ENCODE measurements at regions not wholly inside any gene's neighbourhood (a gene's known extent, or its start where the extent isn't known, plus 50 kb on each side); places are given as distances from the start of the nearest gene placed in this dataset.

DNA sequence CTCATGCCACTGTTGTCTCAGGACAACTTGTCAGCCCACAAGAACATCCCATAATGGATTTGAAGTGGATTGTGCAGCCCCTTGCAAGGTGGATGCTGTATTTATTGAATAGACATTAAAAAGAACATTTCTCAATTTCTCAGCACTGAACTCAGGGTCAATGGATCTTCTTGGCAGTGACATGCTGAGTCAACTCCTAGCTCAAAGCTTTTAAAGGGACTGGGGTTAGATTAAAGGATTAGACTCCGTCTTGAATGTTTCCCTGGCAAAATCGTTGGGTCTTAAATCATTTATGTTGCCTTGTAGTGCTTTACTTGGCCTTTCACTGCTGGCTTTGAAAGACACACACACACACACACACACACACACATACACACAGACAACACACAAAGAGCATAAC is 221.6 kb upstream of the PBX1 start:
- CTCF ChIA-PET, result no interaction called here
- TF ChIP-seq ZNF384 (IDR thresholded peaks at IDR 0.05) (no peak), NFRKB (IDR thresholded peaks at IDR 0.05) (no peak), FOXA1 (IDR thresholded peaks at IDR 0.05) (no peak), SP1 (IDR thresholded peaks at IDR 0.05) (no peak), FOXK2 (IDR thresholded peaks at IDR 0.05) (no peak), CTBP1 (IDR thresholded peaks at IDR 0.05; ENCODE audit: borderline replicate concordance) (no peak), ELF4 (IDR thresholded peaks at IDR 0.05) (no peak)
- TF ChIP-seq, protein P1, sequence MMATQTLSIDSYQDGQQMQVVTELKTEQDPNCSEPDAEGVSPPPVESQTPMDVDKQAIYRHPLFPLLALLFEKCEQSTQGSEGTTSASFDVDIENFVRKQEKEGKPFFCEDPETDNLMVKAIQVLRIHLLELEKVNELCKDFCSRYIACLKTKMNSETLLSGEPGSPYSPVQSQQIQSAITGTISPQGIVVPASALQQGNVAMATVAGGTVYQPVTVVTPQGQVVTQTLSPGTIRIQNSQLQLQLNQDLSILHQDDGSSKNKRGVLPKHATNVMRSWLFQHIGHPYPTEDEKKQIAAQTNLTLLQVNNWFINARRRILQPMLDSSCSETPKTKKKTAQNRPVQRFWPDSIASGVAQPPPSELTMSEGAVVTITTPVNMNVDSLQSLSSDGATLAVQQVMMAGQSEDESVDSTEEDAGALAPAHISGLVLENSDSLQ (IDR thresholded peaks at IDR 0.05), result no peak
- POLR2A ChIA-PET, result no interaction called here
- no peak for DNase-seq (ENCODE audit: extremely low spot score)

DNA sequence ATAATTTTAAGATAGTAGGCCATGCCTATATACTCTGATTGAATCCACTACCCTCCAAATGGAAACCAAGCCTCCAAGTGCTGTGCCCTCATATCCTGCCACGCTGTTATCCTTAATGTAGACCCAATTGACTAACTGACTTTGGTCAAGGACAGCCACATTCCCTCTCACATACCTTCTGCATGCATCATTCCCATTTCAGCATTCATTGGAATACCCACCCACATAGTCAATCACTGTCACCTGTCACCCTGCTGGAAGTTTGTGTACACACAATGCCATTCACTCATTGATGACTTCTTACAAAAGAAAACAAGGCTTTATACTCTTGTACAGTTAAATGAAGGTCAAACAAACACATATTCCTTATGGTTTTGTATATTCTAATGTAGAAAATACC is 221.1 kb upstream of the PBX1 start:
- TF ChIP-seq FOXA1 (IDR thresholded peaks at IDR 0.05) (no peak), ARNT (IDR thresholded peaks at IDR 0.05) (no peak), L3MBTL2 (conservative IDR thresholded peaks at IDR 0.05) (no peak), SP1 (IDR thresholded peaks at IDR 0.05) (no peak)
- TF ChIP-seq, protein P1 (IDR thresholded peaks at IDR 0.05), result peak; percentile 75
- DNase-seq (ENCODE audit: extremely low spot score), result no peak
- ChIA-PET CTCF (no interaction called here), POLR2A (no interaction called here)

DNA sequence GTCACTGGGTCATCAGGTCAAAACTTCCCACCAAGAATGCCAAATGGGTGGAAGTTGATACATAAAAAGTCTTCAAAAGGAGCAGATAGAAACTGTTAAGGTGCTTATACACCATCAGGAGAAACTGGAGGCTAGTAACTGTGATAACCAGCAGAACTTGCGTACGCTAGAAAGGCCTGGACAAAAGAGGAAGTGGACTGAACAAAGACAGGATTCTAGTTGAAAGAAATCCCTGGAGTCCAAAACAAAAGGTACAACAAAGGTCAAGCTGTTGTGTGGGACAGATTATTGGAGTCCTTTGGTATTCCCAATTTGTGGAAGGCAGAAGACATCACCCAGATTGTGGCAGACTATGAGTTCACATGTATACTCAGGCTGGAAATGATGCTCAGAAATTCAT is 215.8 kb upstream of the PBX1 start:
- TF ChIP-seq ELF4 (IDR thresholded peaks at IDR 0.05) (no peak), CTBP1 (IDR thresholded peaks at IDR 0.05; ENCODE audit: borderline replicate concordance) (no peak), LEF1 (IDR thresholded peaks at IDR 0.05; ENCODE audit: borderline replicate concordance) (no peak), FOXM1 (IDR thresholded peaks at IDR 0.05; ENCODE audit: borderline replicate concordance) (no peak), L3MBTL2 (conservative IDR thresholded peaks at IDR 0.05) (no peak), TARDBP (IDR thresholded peaks at IDR 0.05) (no peak), BHLHE40 (IDR thresholded peaks at IDR 0.05; ENCODE audit: borderline replicate concordance) (no peak), HDGF (IDR thresholded peaks at IDR 0.05; ENCODE audit: borderline replicate concordance) (no peak), ZNF384 (IDR thresholded peaks at IDR 0.05) (no peak), SP1 (IDR thresholded peaks at IDR 0.05) (no peak), SUZ12 (IDR thresholded peaks at IDR 0.05) (no peak)
- TF ChIP-seq, protein P1 (IDR thresholded peaks at IDR 0.05), result no peak
- no peak for DNase-seq (ENCODE audit: extremely low spot score)
- ChIA-PET CTCF (no interaction called here), POLR2A (no interaction called here)

DNA sequence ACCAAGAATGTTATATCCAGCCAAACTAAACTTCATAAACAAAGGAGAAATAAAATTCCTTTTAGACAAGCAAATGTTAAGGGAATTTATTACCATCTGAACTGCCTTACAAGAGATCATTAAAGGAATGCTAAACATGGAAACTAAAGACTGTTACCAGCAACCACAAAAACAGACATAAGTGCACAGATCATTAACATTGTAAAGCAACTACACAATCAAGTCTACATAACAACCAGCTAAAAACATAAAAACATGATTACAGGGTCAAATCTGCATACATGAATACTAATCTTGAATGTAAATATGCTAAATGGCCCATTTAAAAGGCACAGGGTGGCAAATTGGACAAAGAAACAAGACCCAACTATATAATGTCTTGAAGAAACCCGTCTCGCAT is 211.0 kb upstream of the PBX1 start:
- DNase-seq (ENCODE audit: extremely low spot score), result no peak
- ChIA-PET POLR2A (no interaction called here), CTCF (no interaction called here)
- TF ChIP-seq BHLHE40 (IDR thresholded peaks at IDR 0.05; ENCODE audit: borderline replicate concordance) (no peak), CTBP1 (IDR thresholded peaks at IDR 0.05; ENCODE audit: borderline replicate concordance) (no peak), NFRKB (IDR thresholded peaks at IDR 0.05) (no peak), ELF4 (IDR thresholded peaks at IDR 0.05) (no peak)

DNA sequence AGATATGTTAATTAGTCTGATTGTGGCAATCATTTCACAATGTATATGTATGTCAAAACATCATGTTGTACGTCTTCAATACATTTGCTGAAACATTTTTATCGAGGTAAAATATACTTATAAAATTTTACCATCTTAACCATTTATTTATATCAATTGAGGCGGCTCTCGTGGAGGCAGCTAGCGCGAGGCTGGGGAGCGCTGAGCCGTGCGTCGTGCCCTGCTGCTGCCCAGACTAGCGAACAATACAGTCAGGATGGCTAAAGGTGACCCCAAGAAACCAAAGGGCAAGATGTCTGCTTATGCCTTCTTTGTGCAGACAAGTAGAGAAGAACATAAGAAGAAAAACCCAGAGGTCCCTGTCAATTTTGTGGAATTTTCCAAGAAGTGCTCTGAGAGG is 202.5 kb upstream of the PBX1 start:
- DNase-seq (ENCODE audit: extremely low spot score), result no peak
- ChIA-PET CTCF (no interaction called here), POLR2A (no interaction called here)
- no peak for TF ChIP-seq LEF1 (IDR thresholded peaks at IDR 0.05; ENCODE audit: borderline replicate concordance)
- TF ChIP-seq SUZ12 (IDR thresholded peaks at IDR 0.05), result no peak

DNA sequence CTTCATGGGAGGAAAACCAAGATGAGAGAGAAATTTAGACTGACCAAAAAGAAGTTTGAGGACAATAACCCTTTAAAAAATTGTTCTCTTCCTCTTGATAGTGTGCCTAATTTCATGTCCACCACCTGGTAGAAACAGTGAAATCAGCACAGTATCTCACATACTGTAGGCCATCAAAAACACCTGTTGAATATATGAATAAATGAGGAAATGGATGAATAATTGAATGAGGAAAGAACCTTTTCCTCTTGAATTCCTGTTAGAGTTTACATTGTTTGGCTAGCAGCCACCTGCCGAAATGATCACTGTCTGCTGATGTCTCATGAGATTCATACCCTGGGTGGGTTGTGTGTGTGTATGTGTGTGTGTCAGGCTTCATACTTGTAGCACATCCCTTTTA is 198.7 kb upstream of the PBX1 start:
- DNase-seq (ENCODE audit: extremely low spot score), result no peak
- ChIA-PET CTCF (no interaction called here), POLR2A (no interaction called here)
- TF ChIP-seq ZNF384 (IDR thresholded peaks at IDR 0.05) (no peak), SUZ12 (IDR thresholded peaks at IDR 0.05) (no peak), BHLHE40 (IDR thresholded peaks at IDR 0.05; ENCODE audit: borderline replicate concordance) (no peak)

DNA sequence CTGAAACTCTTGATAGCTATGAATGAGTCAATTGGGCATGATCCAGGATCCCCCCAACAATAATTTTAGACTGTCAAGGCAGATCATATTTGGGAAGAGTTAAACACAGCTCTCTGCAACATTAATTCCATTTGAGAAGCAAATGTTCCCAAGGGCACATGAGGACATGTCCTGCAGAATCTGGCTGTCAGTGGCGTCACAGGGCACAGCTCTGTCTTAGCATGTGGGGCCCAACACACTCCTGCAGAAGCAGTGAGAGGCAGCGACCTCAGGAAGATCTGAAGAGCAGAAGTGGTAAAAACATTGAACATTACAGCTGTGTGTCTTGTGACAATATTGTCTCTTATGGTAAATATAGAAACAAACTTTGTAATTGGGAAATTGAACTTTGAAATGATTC is 197.1 kb upstream of the PBX1 start:
- ChIA-PET CTCF (no interaction called here), POLR2A (no interaction called here)
- TF ChIP-seq FOXA1 (IDR thresholded peaks at IDR 0.05), result no peak
- TF ChIP-seq BHLHE40 (IDR thresholded peaks at IDR 0.05; ENCODE audit: borderline replicate concordance), result no peak
- no peak for TF ChIP-seq FOXM1 (IDR thresholded peaks at IDR 0.05; ENCODE audit: borderline replicate concordance)
- no peak for TF ChIP-seq SP1 (IDR thresholded peaks at IDR 0.05)
- no peak for TF ChIP-seq CTBP1 (IDR thresholded peaks at IDR 0.05; ENCODE audit: borderline replicate concordance)
- TF ChIP-seq ARNT (IDR thresholded peaks at IDR 0.05), result no peak
- no peak for TF ChIP-seq HDGF (IDR thresholded peaks at IDR 0.05; ENCODE audit: borderline replicate concordance)
- no peak for TF ChIP-seq FOXK2 (IDR thresholded peaks at IDR 0.05)
- TF ChIP-seq SUZ12 (IDR thresholded peaks at IDR 0.05), result no peak
- no peak for DNase-seq (ENCODE audit: extremely low spot score)

DNA sequence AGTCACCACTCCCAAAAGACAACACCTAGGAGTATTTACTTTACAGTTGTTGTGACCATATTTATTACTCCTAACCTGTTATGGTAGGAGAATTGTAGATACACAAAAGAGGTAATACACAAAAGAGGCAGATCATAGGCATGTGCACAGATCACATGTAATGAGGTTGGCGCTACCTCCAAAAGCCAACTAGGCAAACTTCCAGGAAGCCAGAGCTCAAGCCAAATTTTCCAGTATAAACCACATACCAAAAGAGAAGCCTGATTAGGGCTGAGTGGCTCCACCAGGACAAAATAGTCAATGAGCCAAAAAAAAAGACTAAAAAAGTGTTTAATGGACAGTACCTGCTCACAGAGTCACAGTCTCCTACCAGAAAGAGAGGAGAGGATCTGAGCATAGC is 195.0 kb upstream of the PBX1 start:
- no peak for DNase-seq (ENCODE audit: extremely low spot score)
- TF ChIP-seq L3MBTL2 (conservative IDR thresholded peaks at IDR 0.05) (no peak), FOXM1 (IDR thresholded peaks at IDR 0.05; ENCODE audit: borderline replicate concordance) (no peak), ARNT (IDR thresholded peaks at IDR 0.05) (no peak), ELF4 (IDR thresholded peaks at IDR 0.05) (no peak), CTBP1 (IDR thresholded peaks at IDR 0.05; ENCODE audit: borderline replicate concordance) (no peak), TARDBP (IDR thresholded peaks at IDR 0.05) (no peak), FOXA1 (IDR thresholded peaks at IDR 0.05) (no peak)
- TF ChIP-seq, protein P1 (IDR thresholded peaks at IDR 0.05), result no peak
- POLR2A ChIA-PET, result no interaction called here
- CTCF ChIA-PET, result no interaction called here
